HCT116 (cell line): ENCODE measurements at regions not wholly inside any gene's neighbourhood (a gene's known extent, or its start where the extent isn't known, plus 50 kb on each side); places are given as distances from the start of the nearest gene placed in this dataset.

ENCODE experiments used
- ATAC-seq: fragments of 200-7000 bp; cut with Tn5 transposase; 2 replicates; pipeline ENCODE4 v1.9.1; 2020; ENCODE audit warnings: mild to moderate bottlenecking, moderate library complexity
- BruUV-seq: library from RNA; stranded (reverse); fragments of 400-500 nt; replicated peaks from 2 replicates; lab custom pipeline; 2021; lab: Mats Ljungman, UMichigan
- CTCF ChIA-PET: fragments of 300-600 bp; sonication (Branson Sonifier 250); formaldehyde crosslinking; loops from one replicate; lab custom pipeline; 2021; ENCODE audit warnings: antibody characterized with exemption; lab: Charles Lee
- POLR2A ChIA-PET: fragments of 300-600, 350-600 bp; sonication (Branson Sonifier 250); formaldehyde crosslinking; loops from one replicate; lab custom pipeline; 2021; ENCODE audit warnings: antibody characterized with exemption; lab: Charles Lee
- RAD21 ChIA-PET, 2 experiments: fragments of 300-600 bp; sonication (Branson Sonifier 250); formaldehyde crosslinking; loops; one replicate each; lab custom pipeline; 2023; ENCODE audit warnings: low total read pairs in 2 of 2; ENCODE audit not compliant: uncharacterized antibody in 2 of 2, unreplicated experiment in 2 of 2, low non-redundant PET in 1 of 2; lab: Charles Lee
- DNase-seq: peaks from one replicate; pipeline ENCODE4 v3.0.0-alpha.2; 2010; ENCODE audit warnings: low read depth, low spot score
- H2AFZ ChIP-seq: fragments of 200-600 bp; shearing (Covaris generic), sonication (generic); 2 replicates; pipeline ENCODE4 v1.6.1; 2017; ENCODE audit warnings: low read depth, mixed run types, mixed read lengths, antibody characterized with exemption, low read length; ENCODE audit not compliant: poor library complexity, severe bottlenecking
- H3K27ac ChIP-seq: 2 replicates; pipeline ENCODE4 v1.5.1; 2012; ENCODE audit warnings: low read depth, low read length
- H3K27me3 ChIP-seq: fragments of 200-600 bp; sonication (generic); 2 replicates; pipeline ENCODE4 v1.6.1; 2016; ENCODE audit warnings: mixed run types, low read length, mixed read lengths; ENCODE audit not compliant: insufficient read depth
- H3K36me3 ChIP-seq, 2 experiments: fragments of 200-500 bp in 1 of 2; fragments of 200-600 bp in 1 of 2; sonication (Bioruptor generic) in 1 of 2; sonication (generic) in 1 of 2; 2 replicates each; pipeline versions ENCODE4 v1.5.1 to v1.6.1; 2014 to 2016; ENCODE audit warnings: low read length in 2 of 2, inconsistent platforms in 1 of 2, mixed read lengths in 1 of 2, mixed run types in 1 of 2; ENCODE audit not compliant: insufficient read depth in 2 of 2, control insufficient read depth in 1 of 2
- H3K4me1 ChIP-seq, 2 experiments: fragments of 200-600 bp in 1 of 2; sonication (generic) in 1 of 2; 2 replicates each; pipeline versions ENCODE4 v1.5.1 to v1.6.1; 2012 to 2017; ENCODE audit warnings: low read length in 2 of 2, inconsistent platforms in 1 of 2, mild to moderate bottlenecking in 1 of 2, mixed read lengths in 1 of 2, mixed run types in 1 of 2, moderate library complexity in 1 of 2; ENCODE audit not compliant: insufficient read depth in 2 of 2, control insufficient read depth in 1 of 2
- H3K4me2 ChIP-seq: fragments of 200-600 bp; sonication (generic); 2 replicates; pipeline ENCODE4 v1.6.1; 2017; ENCODE audit warnings: mixed run types, low read length, mixed read lengths
- H3K4me3 ChIP-seq, 2 experiments: fragments of 200-600 bp in 1 of 2; sonication (generic) in 1 of 2; replicated peaks in 1 of 2; 2 replicates each; pipeline ENCODE4 v1.5.1; 2011 to 2016; ENCODE audit warnings: low read length in 2 of 2, control low read depth in 1 of 2, low read depth in 1 of 2, mild to moderate bottlenecking in 1 of 2, mixed read lengths in 1 of 2, mixed run types in 1 of 2
- H3K79me2 ChIP-seq: fragments of 200-600 bp; sonication (generic); 2 replicates; pipeline ENCODE4 v1.6.1; 2017; ENCODE audit warnings: mild to moderate bottlenecking, mixed run types, low read length, moderate library complexity, mixed read lengths; ENCODE audit not compliant: insufficient read depth
- H3K9ac ChIP-seq: fragments of 200-600 bp; sonication (generic); 2 replicates; pipeline ENCODE4 v1.6.1; 2016; ENCODE audit warnings: low read length, mixed read lengths
- H3K9me2 ChIP-seq: fragments of 200-600 bp; sonication (generic), shearing (Covaris generic); 2 replicates; pipeline ENCODE4 v1.6.1; 2017; ENCODE audit warnings: mixed run types, mild to moderate bottlenecking, moderate library complexity; ENCODE audit not compliant: insufficient read depth
- H3K9me3 ChIP-seq, 2 experiments: fragments of 200-500 bp in 1 of 2; fragments of 200-600 bp in 1 of 2; sonication (Bioruptor generic) in 1 of 2; sonication (generic) in 1 of 2; 2 replicates each; pipeline ENCODE4 v1.6.1; 2014 to 2017; ENCODE audit warnings: low read length in 2 of 2, mixed read lengths in 2 of 2, inconsistent platforms in 1 of 2, low read depth in 1 of 2, mild to moderate bottlenecking in 1 of 2, mixed run types in 1 of 2, moderate library complexity in 1 of 2; ENCODE audit not compliant: control insufficient read depth in 1 of 2, insufficient read depth in 1 of 2
- H4K20me1 ChIP-seq: fragments of 200-600 bp; sonication (generic), shearing (Covaris generic); 2 replicates; pipeline ENCODE4 v1.6.1; 2017; ENCODE audit warnings: mixed run types, mild to moderate bottlenecking, moderate library complexity; ENCODE audit not compliant: insufficient read depth
- ATF3 ChIP-seq: IDR thresholded peaks from 2 replicates; pipeline ENCODE4 v1.6.1; 2012
- CEBPB ChIP-seq: IDR thresholded peaks from 2 replicates; pipeline ENCODE4 v1.6.1; 2012; ENCODE audit warnings: low read depth
- POLR2A ChIP-seq: IDR thresholded peaks from 2 replicates; pipeline ENCODE4 v1.7.0; 2011; ENCODE audit warnings: borderline replicate concordance; ENCODE audit not compliant: insufficient read depth, insufficient read length; ENCODE audit errors: extremely low read depth
- POLR2AphosphoS5 ChIP-seq: IDR thresholded peaks from 2 replicates; pipeline ENCODE4 v1.6.1; 2011; ENCODE audit warnings: mild to moderate bottlenecking, low read depth, low read length, moderate library complexity
- RAD21 ChIP-seq: IDR thresholded peaks from 2 replicates; pipeline ENCODE4 v1.6.1; 2012; ENCODE audit warnings: low read depth, mild to moderate bottlenecking
- REST ChIP-seq: IDR thresholded peaks from 2 replicates; pipeline ENCODE4 v1.6.1; 2012; ENCODE audit warnings: low read depth
- SIN3A ChIP-seq: IDR thresholded peaks from 2 replicates; pipeline ENCODE4 v1.6.1; 2012; ENCODE audit warnings: low read depth
- SP1 ChIP-seq: IDR thresholded peaks from 2 replicates; pipeline ENCODE4 v1.6.1; 2012; ENCODE audit warnings: low read depth
- YY1 ChIP-seq: IDR thresholded peaks from 2 replicates; pipeline ENCODE4 v1.6.1; 2011; ENCODE audit warnings: low read length, low read depth, moderate library complexity, mild to moderate bottlenecking; ENCODE audit not compliant: insufficient replicate concordance; ENCODE audit errors: extremely low read depth
- ZFX ChIP-seq: fragments of 450-650 bp; IDR thresholded peaks from 2 replicates; pipeline ENCODE4 v1.6.1; 2017
- ZNF274 ChIP-seq: fragments of 200-500 bp; sonication (Bioruptor generic); IDR thresholded peaks from 2 replicates; pipeline ENCODE4 v1.6.1; 2014; ENCODE audit warnings: mild to moderate bottlenecking, low read depth, low read length, inconsistent platforms
- intact Hi-C: fragments of 100-400 bp; cut with micrococcal nuclease; formaldehyde crosslinking; loops from 2 replicates; pipeline ENCODE4 v1.10.0; 2022
- TF ChIP-seq, protein P1 (sequence below), 3 experiments: fragments of 200-600 bp in 1 of 3; sonication (generic) in 1 of 3; IDR thresholded peaks in 2 of 3; conservative IDR thresholded peaks in 1 of 3; 2 replicates each; pipeline ENCODE4 v1.5.1; 2012 to 2017; ENCODE audit warnings: low read depth in 2 of 3, low read length in 2 of 3, antibody characterized with exemption in 1 of 3, borderline replicate concordance in 1 of 3, control low read depth in 1 of 3, mild to moderate bottlenecking in 1 of 3, mixed read lengths in 1 of 3, mixed run types in 1 of 3, moderate library complexity in 1 of 3; ENCODE audit not compliant: insufficient read depth in 1 of 3
- TF ChIP-seq, protein P2 (sequence below): IDR thresholded peaks from 2 replicates; pipeline ENCODE4 v1.6.1; 2012
- TF ChIP-seq, protein P3 (sequence below): IDR thresholded peaks from 2 replicates; pipeline ENCODE4 v1.6.1; 2011; ENCODE audit warnings: mild to moderate bottlenecking, low read length, moderate library complexity; ENCODE audit not compliant: insufficient replicate concordance; ENCODE audit errors: extremely low read depth

- Histone ChIP-seq H3K27ac (no peak overlapping the region), H3K9me3 (peaks cover 13 to 16% of the 10 kb centered on the region in 2 experiments; a peak in 2 of 4 replicates), H3K36me3 (no peaks in the 10 kb centered on the region), H3K27me3 (no peaks in the 10 kb centered on the region)
- no peak for ATAC-seq
- DNase-seq, result no peak
- RAD21 ChIA-PET, result no interaction called here
- BruUV-seq, result no TSS peak
- TF ChIP-seq, protein P1, sequence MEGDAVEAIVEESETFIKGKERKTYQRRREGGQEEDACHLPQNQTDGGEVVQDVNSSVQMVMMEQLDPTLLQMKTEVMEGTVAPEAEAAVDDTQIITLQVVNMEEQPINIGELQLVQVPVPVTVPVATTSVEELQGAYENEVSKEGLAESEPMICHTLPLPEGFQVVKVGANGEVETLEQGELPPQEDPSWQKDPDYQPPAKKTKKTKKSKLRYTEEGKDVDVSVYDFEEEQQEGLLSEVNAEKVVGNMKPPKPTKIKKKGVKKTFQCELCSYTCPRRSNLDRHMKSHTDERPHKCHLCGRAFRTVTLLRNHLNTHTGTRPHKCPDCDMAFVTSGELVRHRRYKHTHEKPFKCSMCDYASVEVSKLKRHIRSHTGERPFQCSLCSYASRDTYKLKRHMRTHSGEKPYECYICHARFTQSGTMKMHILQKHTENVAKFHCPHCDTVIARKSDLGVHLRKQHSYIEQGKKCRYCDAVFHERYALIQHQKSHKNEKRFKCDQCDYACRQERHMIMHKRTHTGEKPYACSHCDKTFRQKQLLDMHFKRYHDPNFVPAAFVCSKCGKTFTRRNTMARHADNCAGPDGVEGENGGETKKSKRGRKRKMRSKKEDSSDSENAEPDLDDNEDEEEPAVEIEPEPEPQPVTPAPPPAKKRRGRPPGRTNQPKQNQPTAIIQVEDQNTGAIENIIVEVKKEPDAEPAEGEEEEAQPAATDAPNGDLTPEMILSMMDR (IDR thresholded peaks at IDR 0.05 in 2 of 3, conservative IDR thresholded peaks at IDR 0.05 in 1 of 3; ENCODE audit: borderline replicate concordance in 1 of 3, insufficient read depth in 1 of 3, low read depth in 2 of 3, low read length in 2 of 3), result no peak
- TF ChIP-seq POLR2AphosphoS5, result no peak
- TF ChIP-seq ZFX, result no peak
- no peak for TF ChIP-seq CEBPB
- TF ChIP-seq, protein P2, sequence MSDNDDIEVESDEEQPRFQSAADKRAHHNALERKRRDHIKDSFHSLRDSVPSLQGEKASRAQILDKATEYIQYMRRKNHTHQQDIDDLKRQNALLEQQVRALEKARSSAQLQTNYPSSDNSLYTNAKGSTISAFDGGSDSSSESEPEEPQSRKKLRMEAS, result no peak
- no peak for TF ChIP-seq ZNF274
- TF ChIP-seq ATF3, result no peak
- no peak for TF ChIP-seq YY1
- TF ChIP-seq SP1, result no peak
- TF ChIP-seq REST, result no peak
- TF ChIP-seq RAD21, result no peak
- no peak for TF ChIP-seq POLR2A
- TF ChIP-seq SIN3A, result no peak
- TF ChIP-seq, protein P3, sequence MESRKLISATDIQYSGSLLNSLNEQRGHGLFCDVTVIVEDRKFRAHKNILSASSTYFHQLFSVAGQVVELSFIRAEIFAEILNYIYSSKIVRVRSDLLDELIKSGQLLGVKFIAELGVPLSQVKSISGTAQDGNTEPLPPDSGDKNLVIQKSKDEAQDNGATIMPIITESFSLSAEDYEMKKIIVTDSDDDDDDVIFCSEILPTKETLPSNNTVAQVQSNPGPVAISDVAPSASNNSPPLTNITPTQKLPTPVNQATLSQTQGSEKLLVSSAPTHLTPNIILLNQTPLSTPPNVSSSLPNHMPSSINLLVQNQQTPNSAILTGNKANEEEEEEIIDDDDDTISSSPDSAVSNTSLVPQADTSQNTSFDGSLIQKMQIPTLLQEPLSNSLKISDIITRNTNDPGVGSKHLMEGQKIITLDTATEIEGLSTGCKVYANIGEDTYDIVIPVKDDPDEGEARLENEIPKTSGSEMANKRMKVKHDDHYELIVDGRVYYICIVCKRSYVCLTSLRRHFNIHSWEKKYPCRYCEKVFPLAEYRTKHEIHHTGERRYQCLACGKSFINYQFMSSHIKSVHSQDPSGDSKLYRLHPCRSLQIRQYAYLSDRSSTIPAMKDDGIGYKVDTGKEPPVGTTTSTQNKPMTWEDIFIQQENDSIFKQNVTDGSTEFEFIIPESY, result no peak
- TF ChIP-seq, all 23 proteins: peak for 0
- Histone ChIP-seq H3K9ac (no peak overlapping the region), H3K4me3 (no peak overlapping the region), H3K4me2 (no peak overlapping the region), H3K4me1 (no peaks in the 10 kb centered on the region), H3K9me2 (no peaks in the 10 kb centered on the region), H2AFZ (no peak overlapping the region), H4K20me1 (no peaks in the 10 kb centered on the region), H3K79me2 (no peaks in the 10 kb centered on the region)
- intact Hi-C loops, result no loop called here
- ChIA-PET POLR2A (no interaction called here), CTCF (no interaction called here)
Observed at GRCh38 chr21:16768096-16768495, 744.7 kb upstream of the CXADR start.
